ENCODE measurements at regions not wholly inside any gene's neighbourhood (a gene's known extent, or its start where the extent isn't known, plus 50 kb on each side); places are given as distances from the start of the nearest gene placed in this dataset.

DNA sequence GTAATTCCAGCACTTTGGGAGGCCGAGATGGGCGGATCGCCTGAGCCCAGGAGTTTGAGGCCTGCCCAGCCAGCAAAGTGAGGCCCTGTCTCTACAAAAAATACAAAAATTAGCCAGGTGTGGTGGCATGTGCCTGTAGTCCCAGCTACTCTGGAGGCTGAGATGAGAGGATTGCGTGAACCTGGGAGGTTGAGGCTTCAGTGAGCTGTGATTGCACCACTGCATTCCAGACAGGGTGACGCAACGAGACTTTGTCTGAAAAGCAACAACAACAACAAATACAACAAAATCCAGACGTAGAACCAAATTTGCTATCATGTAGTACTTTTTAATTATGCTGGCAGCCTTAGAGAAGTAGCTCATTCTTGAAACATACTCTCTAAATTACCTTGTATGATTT lies 277.1 kb downstream of the KLF5 start:
- TF ChIP-seq POLR2A (IDR thresholded peaks at IDR 0.05), result no peak
- TF ChIP-seq, protein P1, sequence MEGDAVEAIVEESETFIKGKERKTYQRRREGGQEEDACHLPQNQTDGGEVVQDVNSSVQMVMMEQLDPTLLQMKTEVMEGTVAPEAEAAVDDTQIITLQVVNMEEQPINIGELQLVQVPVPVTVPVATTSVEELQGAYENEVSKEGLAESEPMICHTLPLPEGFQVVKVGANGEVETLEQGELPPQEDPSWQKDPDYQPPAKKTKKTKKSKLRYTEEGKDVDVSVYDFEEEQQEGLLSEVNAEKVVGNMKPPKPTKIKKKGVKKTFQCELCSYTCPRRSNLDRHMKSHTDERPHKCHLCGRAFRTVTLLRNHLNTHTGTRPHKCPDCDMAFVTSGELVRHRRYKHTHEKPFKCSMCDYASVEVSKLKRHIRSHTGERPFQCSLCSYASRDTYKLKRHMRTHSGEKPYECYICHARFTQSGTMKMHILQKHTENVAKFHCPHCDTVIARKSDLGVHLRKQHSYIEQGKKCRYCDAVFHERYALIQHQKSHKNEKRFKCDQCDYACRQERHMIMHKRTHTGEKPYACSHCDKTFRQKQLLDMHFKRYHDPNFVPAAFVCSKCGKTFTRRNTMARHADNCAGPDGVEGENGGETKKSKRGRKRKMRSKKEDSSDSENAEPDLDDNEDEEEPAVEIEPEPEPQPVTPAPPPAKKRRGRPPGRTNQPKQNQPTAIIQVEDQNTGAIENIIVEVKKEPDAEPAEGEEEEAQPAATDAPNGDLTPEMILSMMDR (IDR thresholded peaks at IDR 0.05), result no peak
